ENCODE measurements at regions not wholly inside any gene's neighbourhood (a gene's known extent, or its start where the extent isn't known, plus 50 kb on each side); places are given as distances from the start of the nearest gene placed in this dataset.

DNA sequence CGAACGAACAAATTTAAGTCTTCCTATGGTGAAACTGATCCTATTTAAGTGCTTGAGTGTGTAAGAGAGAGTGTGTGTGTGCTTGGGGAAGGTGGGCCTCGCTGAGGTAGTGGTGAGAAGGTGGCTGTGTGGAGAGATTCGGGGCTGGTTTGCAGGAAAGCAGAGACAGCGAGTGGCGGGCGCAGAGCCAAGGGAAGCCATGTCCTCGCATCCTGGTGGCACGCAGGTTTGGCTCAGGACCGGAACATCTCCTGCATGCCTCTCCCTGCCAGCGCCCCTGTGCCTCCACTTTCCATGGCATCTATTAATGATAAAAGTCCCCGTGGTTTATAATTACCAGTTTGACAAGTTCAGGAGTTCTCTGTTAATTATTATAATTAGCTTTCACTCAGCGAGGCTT, 383.1 kb upstream of the CADM1 start:
- BruUV-seq (replicated peaks), result no TSS peak
- POLR2A ChIA-PET, result no interaction called here
- Histone ChIP-seq H3K27me3 (ENCODE audit: control insufficient read depth, insufficient read depth, low read length) (no peaks in the 10 kb centered on the region), H3K27ac (ENCODE audit: low read length) (no peak overlapping the region), H3K9me3 (ENCODE audit: control insufficient read depth, insufficient read depth, low read depth, low read length) (no peaks in the 10 kb centered on the region), H3K4me1 (ENCODE audit: control insufficient read depth, insufficient read depth, low read length) (no peaks in the 10 kb centered on the region), H3K36me3 (ENCODE audit: control insufficient read depth, insufficient read depth, low read length) (no peaks in the 10 kb centered on the region), H3K4me3 (ENCODE audit: low read depth in 2 of 2, low read length in 2 of 2) (no peak overlapping the region)
- CTCF ChIA-PET, result no interaction called here
- ATAC-seq (no peak), DNase-seq (ENCODE audit: low read depth, low spot score) (no peak)
- intact Hi-C loops (cut with micrococcal nuclease; ENCODE audit: unreplicated experiment) (no loop called here), in situ Hi-C loops (cut with HindIII; ENCODE audit: low pct_unique_long_range_greater_than_20kb, low sequenced_read_pairs) (no loop called here)
- TF ChIP-seq SIN3A (IDR thresholded peaks at IDR 0.05; ENCODE audit: borderline replicate concordance, insufficient read depth, low read depth, low read length) (no peak), TCF7L2 (IDR thresholded peaks at IDR 0.05; ENCODE audit: low read depth, low read length) (no peak), POLR2AphosphoS5 (IDR thresholded peaks at IDR 0.05; ENCODE audit: low read depth, low read length) (no peak)
- TF ChIP-seq, protein P1, sequence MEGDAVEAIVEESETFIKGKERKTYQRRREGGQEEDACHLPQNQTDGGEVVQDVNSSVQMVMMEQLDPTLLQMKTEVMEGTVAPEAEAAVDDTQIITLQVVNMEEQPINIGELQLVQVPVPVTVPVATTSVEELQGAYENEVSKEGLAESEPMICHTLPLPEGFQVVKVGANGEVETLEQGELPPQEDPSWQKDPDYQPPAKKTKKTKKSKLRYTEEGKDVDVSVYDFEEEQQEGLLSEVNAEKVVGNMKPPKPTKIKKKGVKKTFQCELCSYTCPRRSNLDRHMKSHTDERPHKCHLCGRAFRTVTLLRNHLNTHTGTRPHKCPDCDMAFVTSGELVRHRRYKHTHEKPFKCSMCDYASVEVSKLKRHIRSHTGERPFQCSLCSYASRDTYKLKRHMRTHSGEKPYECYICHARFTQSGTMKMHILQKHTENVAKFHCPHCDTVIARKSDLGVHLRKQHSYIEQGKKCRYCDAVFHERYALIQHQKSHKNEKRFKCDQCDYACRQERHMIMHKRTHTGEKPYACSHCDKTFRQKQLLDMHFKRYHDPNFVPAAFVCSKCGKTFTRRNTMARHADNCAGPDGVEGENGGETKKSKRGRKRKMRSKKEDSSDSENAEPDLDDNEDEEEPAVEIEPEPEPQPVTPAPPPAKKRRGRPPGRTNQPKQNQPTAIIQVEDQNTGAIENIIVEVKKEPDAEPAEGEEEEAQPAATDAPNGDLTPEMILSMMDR (IDR thresholded peaks at IDR 0.05), result no peak
- TF ChIP-seq, protein P2, sequence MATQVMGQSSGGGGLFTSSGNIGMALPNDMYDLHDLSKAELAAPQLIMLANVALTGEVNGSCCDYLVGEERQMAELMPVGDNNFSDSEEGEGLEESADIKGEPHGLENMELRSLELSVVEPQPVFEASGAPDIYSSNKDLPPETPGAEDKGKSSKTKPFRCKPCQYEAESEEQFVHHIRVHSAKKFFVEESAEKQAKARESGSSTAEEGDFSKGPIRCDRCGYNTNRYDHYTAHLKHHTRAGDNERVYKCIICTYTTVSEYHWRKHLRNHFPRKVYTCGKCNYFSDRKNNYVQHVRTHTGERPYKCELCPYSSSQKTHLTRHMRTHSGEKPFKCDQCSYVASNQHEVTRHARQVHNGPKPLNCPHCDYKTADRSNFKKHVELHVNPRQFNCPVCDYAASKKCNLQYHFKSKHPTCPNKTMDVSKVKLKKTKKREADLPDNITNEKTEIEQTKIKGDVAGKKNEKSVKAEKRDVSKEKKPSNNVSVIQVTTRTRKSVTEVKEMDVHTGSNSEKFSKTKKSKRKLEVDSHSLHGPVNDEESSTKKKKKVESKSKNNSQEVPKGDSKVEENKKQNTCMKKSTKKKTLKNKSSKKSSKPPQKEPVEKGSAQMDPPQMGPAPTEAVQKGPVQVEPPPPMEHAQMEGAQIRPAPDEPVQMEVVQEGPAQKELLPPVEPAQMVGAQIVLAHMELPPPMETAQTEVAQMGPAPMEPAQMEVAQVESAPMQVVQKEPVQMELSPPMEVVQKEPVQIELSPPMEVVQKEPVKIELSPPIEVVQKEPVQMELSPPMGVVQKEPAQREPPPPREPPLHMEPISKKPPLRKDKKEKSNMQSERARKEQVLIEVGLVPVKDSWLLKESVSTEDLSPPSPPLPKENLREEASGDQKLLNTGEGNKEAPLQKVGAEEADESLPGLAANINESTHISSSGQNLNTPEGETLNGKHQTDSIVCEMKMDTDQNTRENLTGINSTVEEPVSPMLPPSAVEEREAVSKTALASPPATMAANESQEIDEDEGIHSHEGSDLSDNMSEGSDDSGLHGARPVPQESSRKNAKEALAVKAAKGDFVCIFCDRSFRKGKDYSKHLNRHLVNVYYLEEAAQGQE (IDR thresholded peaks at IDR 0.05; ENCODE audit: insufficient read depth in 1 of 2, low read depth in 2 of 2, low read length in 1 of 2), result no peak

DNA sequence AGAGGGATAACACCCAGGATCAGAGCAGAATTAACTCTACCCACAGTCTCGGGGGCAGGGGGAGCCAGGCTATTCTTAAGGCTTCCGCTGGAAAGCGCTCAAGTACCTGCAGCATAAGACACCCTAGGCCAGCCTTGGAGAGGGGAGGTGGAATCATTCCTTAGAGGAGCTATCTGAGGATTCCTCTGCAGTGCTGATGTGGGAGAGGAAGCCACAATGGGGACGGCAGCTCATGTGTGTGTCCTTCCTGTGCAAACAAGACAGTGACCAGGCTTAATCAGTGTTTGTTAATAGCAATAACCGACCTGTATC, 382.2 kb upstream of the CADM1 start:
- DNase-seq (ENCODE audit: low read depth, low spot score), result no peak
- Histone ChIP-seq H3K4me1 (ENCODE audit: control insufficient read depth, insufficient read depth, low read length) (no peaks in the 10 kb centered on the region), H3K27ac (ENCODE audit: low read length) (no peak overlapping the region), H3K4me3 (ENCODE audit: low read depth in 2 of 2, low read length in 2 of 2) (no peak overlapping the region), H3K9me3 (ENCODE audit: control insufficient read depth, insufficient read depth, low read depth, low read length) (no peaks in the 10 kb centered on the region), H3K36me3 (ENCODE audit: control insufficient read depth, insufficient read depth, low read length) (no peaks in the 10 kb centered on the region), H3K27me3 (ENCODE audit: control insufficient read depth, insufficient read depth, low read length) (no peaks in the 10 kb centered on the region)
- TF ChIP-seq, protein P1 (IDR thresholded peaks at IDR 0.05), result no peak
- no peak for TF ChIP-seq TCF7L2 (IDR thresholded peaks at IDR 0.05; ENCODE audit: low read depth, low read length)
- TF ChIP-seq, protein P2 (IDR thresholded peaks at IDR 0.05; ENCODE audit: insufficient read depth in 1 of 2, low read depth in 2 of 2, low read length in 1 of 2), result no peak
- TF ChIP-seq POLR2AphosphoS5 (IDR thresholded peaks at IDR 0.05; ENCODE audit: low read depth, low read length), result no peak
- no peak for TF ChIP-seq SIN3A (IDR thresholded peaks at IDR 0.05; ENCODE audit: borderline replicate concordance, insufficient read depth, low read depth, low read length)
- ATAC-seq, result no peak
- intact Hi-C loops (cut with micrococcal nuclease; ENCODE audit: unreplicated experiment), result no loop called here
- ChIA-PET CTCF (no interaction called here), POLR2A (no interaction called here)
- BruUV-seq (replicated peaks), result no TSS peak
- in situ Hi-C loops (cut with HindIII; ENCODE audit: low pct_unique_long_range_greater_than_20kb, low sequenced_read_pairs), result no loop called here
